H1 (cell line): ENCODE measurements at regions not wholly inside any gene's neighbourhood (a gene's known extent, or its start where the extent isn't known, plus 50 kb on each side); places are given as distances from the start of the nearest gene placed in this dataset.

ENCODE experiments used
- CTCF ChIA-PET: fragments of 300-600 bp; sonication (Branson Sonifier 250); formaldehyde crosslinking; loops from one replicate; lab custom pipeline; 2021; ENCODE audit not compliant: partially characterized antibody; lab: Charles Lee
- POLR2A ChIA-PET: fragments of 300-600 bp; sonication (Branson Sonifier 250); formaldehyde crosslinking; loops from one replicate; lab custom pipeline; 2021; ENCODE audit warnings: inconsistent platforms; ENCODE audit not compliant: partially characterized antibody; lab: Charles Lee
- DNase-seq, 2 experiments: peaks; one replicate each; pipeline versions ENCODE4 v3.0.0 to v3.0.0-alpha.2; 2010 to 2022; ENCODE audit warnings: low spot score in 2 of 2, low read depth in 1 of 2, mixed read lengths in 1 of 2
- FAIRE-seq: peaks from 2 replicates; lab custom pipeline; 2011; peaks lifted over from hg19 to GRCh38; lab: Jason Lieb, UNC
- H2AFZ ChIP-seq: 2 replicates; pipeline ENCODE4 v1.8.1; 2012; ENCODE audit warnings: low read length, inconsistent platforms
- H2AK5ac ChIP-seq: 2 replicates; pipeline ENCODE4 v1.6.1; 2013; ENCODE audit warnings: low read depth, low read length
- H2BK120ac ChIP-seq: replicated peaks from 2 replicates; pipeline ENCODE3; 2013; ENCODE audit warnings: low read depth, low read length, inconsistent platforms
- H2BK12ac ChIP-seq: 2 replicates; pipeline ENCODE4 v1.6.1; 2013; ENCODE audit warnings: low read depth, low read length
- H2BK15ac ChIP-seq: 2 replicates; pipeline ENCODE4 v1.6.1; 2013; ENCODE audit warnings: low read length
- H2BK20ac ChIP-seq: 2 replicates; pipeline ENCODE4 v1.6.1; 2013; ENCODE audit warnings: low read length
- H2BK5ac ChIP-seq: 2 replicates; pipeline ENCODE4 v1.6.1; 2013; ENCODE audit warnings: low read depth, low read length
- H3K14ac ChIP-seq: 2 replicates; pipeline ENCODE4 v1.6.1; 2013; ENCODE audit warnings: inconsistent platforms; ENCODE audit not compliant: insufficient read length
- H3K18ac ChIP-seq: 2 replicates; pipeline ENCODE4 v1.6.1; 2013; ENCODE audit warnings: low read length; ENCODE audit errors: extremely low read depth
- H3K23ac ChIP-seq: 2 replicates; pipeline ENCODE4 v1.6.1; 2013; ENCODE audit warnings: inconsistent platforms; ENCODE audit not compliant: insufficient read length
- H3K23me2 ChIP-seq: 2 replicates; pipeline ENCODE4 v1.6.1; 2013; ENCODE audit warnings: low read depth, low read length
- H3K27ac ChIP-seq: 2 replicates; pipeline ENCODE4 v1.6.1; 2011; ENCODE audit warnings: low read depth, low read length, inconsistent platforms
- H3K27me3 ChIP-seq, 4 experiments: replicated peaks in 1 of 4; 1 replicate in 1 of 4; 2 replicates in 3 of 4; pipeline versions ENCODE4 v1.6.1 to v1.8.1; 2011 to 2013; ENCODE audit warnings: low read length in 3 of 4, mild to moderate bottlenecking in 3 of 4, inconsistent platforms in 2 of 4, mixed read lengths in 2 of 4, moderate library complexity in 1 of 4; ENCODE audit not compliant: control insufficient read depth in 3 of 4, insufficient read depth in 3 of 4; ENCODE audit errors: extremely low read depth in 1 of 4
- H3K36me3 ChIP-seq, 4 experiments: 2 replicates each; pipeline versions ENCODE4 v1.6.1 to v1.8.1; 2011 to 2013; ENCODE audit warnings: mild to moderate bottlenecking in 4 of 4, low read length in 3 of 4, moderate library complexity in 2 of 4, control low read depth in 1 of 4, inconsistent platforms in 1 of 4; ENCODE audit not compliant: insufficient read depth in 4 of 4, control insufficient read depth in 2 of 4
- H3K4ac ChIP-seq: replicated peaks from 2 replicates; pipeline ENCODE3; 2013; ENCODE audit warnings: low read length, low read depth, mixed read lengths, inconsistent platforms; ENCODE audit not compliant: insufficient read length
- H3K4me1 ChIP-seq, 4 experiments: replicated peaks in 1 of 4; 1 replicate in 1 of 4; 2 replicates in 3 of 4; pipeline versions ENCODE4 v1.6.1 to v1.8.1; 2011 to 2013; ENCODE audit warnings: low read length in 3 of 4, inconsistent platforms in 2 of 4, mixed read lengths in 1 of 4; ENCODE audit not compliant: insufficient read depth in 4 of 4, control insufficient read depth in 3 of 4
- H3K4me2 ChIP-seq, 2 experiments: 2 replicates each; pipeline versions ENCODE4 v1.6.1 to v1.8.1; 2011 to 2013; ENCODE audit warnings: low read depth in 2 of 2, low read length in 2 of 2, control low read depth in 1 of 2, inconsistent platforms in 1 of 2, mild to moderate bottlenecking in 1 of 2; ENCODE audit not compliant: insufficient read depth in 1 of 2
- H3K4me3 ChIP-seq, 4 experiments: fragments of 200-600, 300-600 bp in 1 of 4; sonication (generic), shearing (Covaris generic), sonication (Bioruptor Twin) in 1 of 4; 2 replicates each; pipeline versions ENCODE4 v1.5.1 to v1.8.1; 2011 to 2016; ENCODE audit warnings: low read length in 4 of 4, low read depth in 3 of 4, control low read depth in 2 of 4, inconsistent platforms in 2 of 4, mild to moderate bottlenecking in 2 of 4, mixed read lengths in 1 of 4, moderate library complexity in 1 of 4; ENCODE audit not compliant: insufficient read depth in 2 of 4; ENCODE audit errors: extremely low read depth in 1 of 4
- H3K56ac ChIP-seq: replicated peaks from 2 replicates; pipeline ENCODE3; 2013; ENCODE audit warnings: low read depth, mild to moderate bottlenecking, mixed read lengths, low read length, inconsistent platforms; ENCODE audit not compliant: insufficient read length
- H3K79me1 ChIP-seq: 2 replicates; pipeline ENCODE4 v1.6.1; 2013; ENCODE audit warnings: low read depth, low read length, control low read depth
- H3K79me2 ChIP-seq, 2 experiments: 2 replicates each; pipeline versions ENCODE4 v1.6.1 to v1.8.1; 2012 to 2013; ENCODE audit warnings: low read length in 2 of 2, mild to moderate bottlenecking in 2 of 2, inconsistent platforms in 1 of 2; ENCODE audit not compliant: insufficient read depth in 2 of 2, control insufficient read depth in 1 of 2
- H3K9ac ChIP-seq, 4 experiments: replicated peaks in 1 of 4; 1 replicate in 1 of 4; 2 replicates in 3 of 4; pipeline versions ENCODE4 v1.6.1 to v1.8.1; 2011 to 2013; ENCODE audit warnings: low read depth in 3 of 4, low read length in 3 of 4, control low read depth in 2 of 4, mild to moderate bottlenecking in 2 of 4, moderate library complexity in 2 of 4, inconsistent platforms in 1 of 4; ENCODE audit errors: extremely low read depth in 1 of 4
- H3K9me3 ChIP-seq, 2 experiments: 2 replicates each; pipeline versions ENCODE4 v1.6.1 to v1.8.1; 2012 to 2013; ENCODE audit warnings: mild to moderate bottlenecking in 2 of 2, moderate library complexity in 2 of 2, control low read depth in 1 of 2, inconsistent platforms in 1 of 2, low read depth in 1 of 2, low read length in 1 of 2, mixed read lengths in 1 of 2; ENCODE audit not compliant: insufficient read depth in 2 of 2
- H4K20me1 ChIP-seq, 2 experiments: replicated peaks in 1 of 2; 2 replicates each; pipeline versions ENCODE3 to v1.8.1; 2011 to 2013; ENCODE audit warnings: inconsistent platforms in 2 of 2, low read length in 2 of 2, mild to moderate bottlenecking in 1 of 2; ENCODE audit not compliant: insufficient read depth in 2 of 2, control insufficient read depth in 1 of 2
- H4K5ac ChIP-seq: 2 replicates; pipeline ENCODE4 v1.6.1; 2013; ENCODE audit warnings: low read length, low read depth, mixed read lengths, inconsistent platforms; ENCODE audit not compliant: insufficient read length
- H4K8ac ChIP-seq: 2 replicates; pipeline ENCODE4 v1.8.0; 2013; ENCODE audit warnings: mild to moderate bottlenecking, moderate library complexity, low read length, inconsistent platforms; ENCODE audit not compliant: insufficient read depth; ENCODE audit errors: extremely low read depth
- H4K91ac ChIP-seq: replicated peaks from 2 replicates; pipeline ENCODE3; 2013; ENCODE audit warnings: low read length, mixed read lengths, inconsistent platforms; ENCODE audit not compliant: insufficient read length
- ATF3 ChIP-seq: IDR thresholded peaks from 2 replicates; pipeline ENCODE4 v1.6.1; 2011; ENCODE audit warnings: low read depth, mild to moderate bottlenecking, low read length; ENCODE audit not compliant: insufficient read depth
- EP300 ChIP-seq, 2 experiments: IDR thresholded peaks; 1 replicate in 1 of 2; 2 replicates in 1 of 2; pipeline ENCODE4 v1.6.1; 2011 to 2012; ENCODE audit warnings: low read depth in 2 of 2, low read length in 2 of 2, mild to moderate bottlenecking in 2 of 2, borderline replicate concordance in 1 of 2, inconsistent platforms in 1 of 2, moderate library complexity in 1 of 2
- FOSL1 ChIP-seq: IDR thresholded peaks from 2 replicates; pipeline ENCODE4 v1.6.1; 2011; ENCODE audit warnings: mild to moderate bottlenecking, low read depth, low read length, moderate library complexity; ENCODE audit not compliant: insufficient read depth
- RAD21 ChIP-seq, 2 experiments: IDR thresholded peaks in 1 of 2; conservative IDR thresholded peaks in 1 of 2; 2 replicates each; pipeline ENCODE4 v1.6.1; 2011; ENCODE audit warnings: low read depth in 2 of 2, low read length in 2 of 2, improper control_type of control experiment in 1 of 2, inconsistent platforms in 1 of 2, mild to moderate bottlenecking in 1 of 2, moderate library complexity in 1 of 2
- RXRA ChIP-seq: IDR thresholded peaks from 2 replicates; pipeline ENCODE4 v1.6.1; 2011; ENCODE audit warnings: low read depth, mild to moderate bottlenecking, low read length, moderate library complexity; ENCODE audit not compliant: insufficient read depth
- SIN3A ChIP-seq, 2 experiments: IDR thresholded peaks in 1 of 2; conservative IDR thresholded peaks in 1 of 2; 2 replicates each; pipeline ENCODE4 v1.6.1; 2011 to 2012; ENCODE audit warnings: low read length in 2 of 2, improper control_type of control experiment in 1 of 2, low read depth in 1 of 2, mild to moderate bottlenecking in 1 of 2
- TEAD4 ChIP-seq: IDR thresholded peaks from 2 replicates; pipeline ENCODE4 v1.6.1; 2012; ENCODE audit warnings: low read depth, low read length, inconsistent platforms, mixed read lengths
- YY1 ChIP-seq: IDR thresholded peaks from 2 replicates; pipeline ENCODE4 v1.6.1; 2011; ENCODE audit warnings: low read depth, mild to moderate bottlenecking, low read length

- TF ChIP-seq TEAD4 = no peak
- TF ChIP-seq EP300 (IDR thresholded peaks at IDR 0.05; ENCODE audit: borderline replicate concordance in 1 of 2, low read depth in 2 of 2, low read length in 2 of 2) = no peak
- TF ChIP-seq FOSL1 = no peak
- TF ChIP-seq YY1 = no peak
- no peak for TF ChIP-seq ATF3
- TF ChIP-seq SIN3A (conservative IDR thresholded peaks at IDR 0.05 in 1 of 2, IDR thresholded peaks at IDR 0.05 in 1 of 2; ENCODE audit: low read depth in 1 of 2, low read length in 2 of 2) = no peak
- no peak for TF ChIP-seq RAD21 (IDR thresholded peaks at IDR 0.05 in 1 of 2, conservative IDR thresholded peaks at IDR 0.05 in 1 of 2; ENCODE audit: low read depth in 2 of 2, low read length in 2 of 2)
- TF ChIP-seq RXRA = no peak
- H4K91ac ChIP-seq = no peak overlapping the region
- no peak overlapping the region for H3K56ac ChIP-seq
- no peak overlapping the region for H2BK15ac ChIP-seq
- no peak overlapping the region for H4K8ac ChIP-seq
- DNase-seq (no peak), FAIRE-seq (no peak)
- H3K27ac ChIP-seq = no peak overlapping the region
- H3K4ac ChIP-seq = no peak overlapping the region
- ChIA-PET POLR2A (no interaction called here), CTCF (no interaction called here)
- H4K5ac ChIP-seq = no peak overlapping the region
- no peaks in the 10 kb centered on the region for H3K27me3 ChIP-seq
- no peak overlapping the region for H3K4me3 ChIP-seq
- H3K79me2 ChIP-seq = no peaks in the 10 kb centered on the region
- H2AFZ ChIP-seq = no peak overlapping the region
- no peak overlapping the region for H3K9ac ChIP-seq
- no peak overlapping the region for H2BK5ac ChIP-seq
- H3K4me2 ChIP-seq = no peak overlapping the region
- no peak overlapping the region for H3K14ac ChIP-seq
- H2BK20ac ChIP-seq = no peak overlapping the region
- H4K20me1 ChIP-seq = no peaks in the 10 kb centered on the region
- H3K36me3 ChIP-seq = no peaks in the 10 kb centered on the region
- H3K4me1 ChIP-seq = peaks cover 0 to 18% (median 9%) of the 10 kb centered on the region in 4 experiments; a peak in 4 of 7 replicates
- H3K23ac ChIP-seq = no peak overlapping the region
- H3K79me1 ChIP-seq = no peaks in the 10 kb centered on the region
- H2AK5ac ChIP-seq = no peak overlapping the region
- H3K9me3 ChIP-seq = no peaks in the 10 kb centered on the region
- H3K18ac ChIP-seq = no peak overlapping the region
- no peak overlapping the region for H2BK12ac ChIP-seq
- no peaks in the 10 kb centered on the region for H3K23me2 ChIP-seq
- no peak overlapping the region for H2BK120ac ChIP-seq
Measured at GRCh38 chr6:87791029-87791428, 89.0 kb upstream of the AKIRIN2 start.
